Osteoblast (primary cell): ENCODE measurements at regions not wholly inside any gene's neighbourhood (a gene's known extent, or its start where the extent isn't known, plus 50 kb on each side); places are given as distances from the start of the nearest gene placed in this dataset.

Experiments
- DNase-seq: peaks from one replicate; pipeline ENCODE4 v3.0.0; 2011; ENCODE audit warnings: low spot score, mixed read lengths; ENCODE audit not compliant: insufficient read length; ENCODE audit errors: missing footprints
- H2AFZ ChIP-seq: 2 replicates; pipeline ENCODE4 v1.6.0; 2011; ENCODE audit warnings: mild to moderate bottlenecking, low read length
- H3K27ac ChIP-seq: 2 replicates; pipeline ENCODE4 v1.5.1; 2011; ENCODE audit warnings: mild to moderate bottlenecking, low read depth, low read length, moderate library complexity
- H3K27me3 ChIP-seq: 2 replicates; pipeline ENCODE4 v1.6.0; 2012; ENCODE audit warnings: mild to moderate bottlenecking, control low read depth, inconsistent platforms, low read length, moderate library complexity; ENCODE audit not compliant: insufficient read depth
- H3K36me3 ChIP-seq: 2 replicates; pipeline ENCODE4 v1.5.1; 2011; ENCODE audit warnings: mild to moderate bottlenecking, low read length, control low read depth, moderate library complexity; ENCODE audit not compliant: insufficient read depth
- H3K4me1 ChIP-seq: 2 replicates; pipeline ENCODE4 v1.5.1; 2011; ENCODE audit warnings: mild to moderate bottlenecking, low read length, control low read depth, moderate library complexity; ENCODE audit not compliant: insufficient read depth
- H3K4me2 ChIP-seq: 2 replicates; pipeline ENCODE4 v1.6.0; 2011; ENCODE audit warnings: mild to moderate bottlenecking, low read length; ENCODE audit not compliant: insufficient read depth
- H3K4me3 ChIP-seq: fragments of 200-600 bp; sonication (generic); 3 replicates; pipeline ENCODE4 v1.5.1; 2012; ENCODE audit warnings: mild to moderate bottlenecking, low read length, inconsistent platforms; ENCODE audit not compliant: insufficient read depth
- H3K79me2 ChIP-seq: 2 replicates; pipeline ENCODE4 v1.6.0; 2012; ENCODE audit warnings: mild to moderate bottlenecking, low read length, control low read depth, inconsistent platforms; ENCODE audit not compliant: insufficient read depth
- H3K9me3 ChIP-seq: 2 replicates; pipeline ENCODE4 v1.5.1; 2011; ENCODE audit warnings: low read depth, low read length, control low read depth
- H4K20me1 ChIP-seq: 2 replicates; pipeline ENCODE4 v1.6.0; 2012; ENCODE audit warnings: mild to moderate bottlenecking, low read length, control low read depth; ENCODE audit not compliant: insufficient read depth
- CTCF ChIP-seq: IDR thresholded peaks from 2 replicates; pipeline ENCODE4 v1.5.1; 2011; ENCODE audit warnings: mild to moderate bottlenecking, low read depth, low read length, moderate library complexity; ENCODE audit errors: extremely low read depth

GRCh38 chr20:12593342-12593873 lies 415.4 kb upstream of the SPTLC3 start:
- no peaks in the 10 kb centered on the region for H3K27me3 ChIP-seq
- no peak overlapping the region for H2AFZ ChIP-seq
- no peaks in the 10 kb centered on the region for H3K4me1 ChIP-seq

GRCh38 chr20:12594410-12595088 lies 414.2 kb upstream of the SPTLC3 start:
- TF ChIP-seq CTCF: no peak
- no peak for DNase-seq
- H2AFZ ChIP-seq: no peak overlapping the region

More at GRCh38 chr20:12593342-12593873, 415.4 kb upstream of the SPTLC3 start:
- no peak overlapping the region for H3K4me3 ChIP-seq
- no peaks in the 10 kb centered on the region for H3K36me3 ChIP-seq
- no peaks in the 10 kb centered on the region for H4K20me1 ChIP-seq
- H3K9me3 ChIP-seq: peaks cover 3% of the 10 kb centered on the region
- TF ChIP-seq CTCF: no peak
- H3K27ac ChIP-seq: no peak overlapping the region
- no peak for DNase-seq
- H3K4me2 ChIP-seq: no peak overlapping the region
- H3K79me2 ChIP-seq: no peaks in the 10 kb centered on the region

GRCh38 chr20:12595841-12596240 lies 412.9 kb upstream of the SPTLC3 start:
- H3K9me3 ChIP-seq: peaks cover 3% of the 10 kb centered on the region
- H3K36me3 ChIP-seq: no peaks in the 10 kb centered on the region
- no peak overlapping the region for H2AFZ ChIP-seq
- no peak overlapping the region for H3K27ac ChIP-seq
- H3K27me3 ChIP-seq: no peaks in the 10 kb centered on the region
- no peak overlapping the region for H3K4me3 ChIP-seq
- H3K4me1 ChIP-seq: no peaks in the 10 kb centered on the region
- no peak for TF ChIP-seq CTCF
- DNase-seq: no peak
- no peak overlapping the region for H3K4me2 ChIP-seq
- no peaks in the 10 kb centered on the region for H4K20me1 ChIP-seq
- H3K79me2 ChIP-seq: no peaks in the 10 kb centered on the region

More at GRCh38 chr20:12594410-12595088, 414.2 kb upstream of the SPTLC3 start:
- H3K9me3 ChIP-seq: peaks cover 3% of the 10 kb centered on the region
- no peak overlapping the region for H3K27ac ChIP-seq
- H3K4me3 ChIP-seq: no peak overlapping the region
- no peaks in the 10 kb centered on the region for H3K36me3 ChIP-seq
- H3K4me2 ChIP-seq: no peak overlapping the region
- no peaks in the 10 kb centered on the region for H4K20me1 ChIP-seq
- no peaks in the 10 kb centered on the region for H3K27me3 ChIP-seq
- H3K4me1 ChIP-seq: no peaks in the 10 kb centered on the region
- no peaks in the 10 kb centered on the region for H3K79me2 ChIP-seq

- no peak for TF ChIP-seq CTCF
- H4K20me1 ChIP-seq: no peaks in the 10 kb centered on the region
- DNase-seq: no peak
- H3K27me3 ChIP-seq: no peaks in the 10 kb centered on the region
- no peaks in the 10 kb centered on the region for H3K4me1 ChIP-seq
- no peak overlapping the region for H3K4me3 ChIP-seq
- peaks cover 3% of the 10 kb centered on the region for H3K9me3 ChIP-seq
- H3K79me2 ChIP-seq: no peaks in the 10 kb centered on the region
- no peak overlapping the region for H3K4me2 ChIP-seq
- H3K27ac ChIP-seq: no peak overlapping the region
- no peaks in the 10 kb centered on the region for H3K36me3 ChIP-seq
- no peak overlapping the region for H2AFZ ChIP-seq
Measured at GRCh38 chr20:12596863-12597262, 411.9 kb upstream of the SPTLC3 start.
